RKO (cell line): ENCODE measurements at regions not wholly inside any gene's neighbourhood (a gene's known extent, or its start where the extent isn't known, plus 50 kb on each side); places are given as distances from the start of the nearest gene placed in this dataset.

Experiments used
- DNase-seq: peaks from one replicate; pipeline ENCODE4 v3.0.0-alpha.2; 2016; ENCODE audit warnings: low spot score

DNA sequence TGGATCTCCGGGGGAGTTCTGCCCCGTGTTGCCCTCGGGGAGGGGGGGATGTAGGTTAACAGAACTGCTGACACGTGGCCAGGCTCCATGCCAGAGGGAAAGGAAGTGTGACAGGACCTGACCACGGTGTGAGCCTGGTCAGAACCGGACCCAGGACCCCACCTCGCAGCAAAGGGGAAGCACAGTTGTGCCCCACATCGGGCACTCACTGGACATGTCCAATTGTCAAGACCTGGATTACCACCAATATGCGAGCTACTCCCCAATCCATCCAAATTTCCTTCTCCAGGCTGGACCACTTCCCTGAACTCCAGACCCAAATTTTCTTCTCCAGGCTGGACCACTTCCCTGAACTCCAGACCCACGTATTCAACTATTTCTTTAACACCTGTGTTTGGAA is 78.8 kb upstream of the PIWIL1 start:
- DNase-seq, result no peak

DNA sequence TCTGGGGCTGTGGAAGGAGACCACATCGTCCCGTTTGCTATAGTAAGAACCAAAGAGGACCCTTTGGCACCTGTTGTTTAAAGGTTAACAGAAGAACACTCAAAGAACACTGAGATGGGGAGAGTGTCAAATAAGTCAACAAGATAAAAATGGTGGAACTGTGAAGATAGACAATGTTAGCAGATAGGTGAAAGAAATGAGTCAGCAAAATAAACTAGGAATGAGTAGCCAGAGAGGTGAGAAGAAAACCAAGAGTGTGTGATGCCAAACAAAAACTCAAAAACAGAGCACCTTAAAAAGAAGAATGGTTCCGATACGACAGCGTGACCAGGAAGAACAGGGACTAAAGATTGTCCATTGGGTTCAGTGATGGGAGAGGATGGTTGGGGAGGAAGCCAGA is 74.7 kb upstream of the PIWIL1 start:
- DNase-seq, result no peak

DNA sequence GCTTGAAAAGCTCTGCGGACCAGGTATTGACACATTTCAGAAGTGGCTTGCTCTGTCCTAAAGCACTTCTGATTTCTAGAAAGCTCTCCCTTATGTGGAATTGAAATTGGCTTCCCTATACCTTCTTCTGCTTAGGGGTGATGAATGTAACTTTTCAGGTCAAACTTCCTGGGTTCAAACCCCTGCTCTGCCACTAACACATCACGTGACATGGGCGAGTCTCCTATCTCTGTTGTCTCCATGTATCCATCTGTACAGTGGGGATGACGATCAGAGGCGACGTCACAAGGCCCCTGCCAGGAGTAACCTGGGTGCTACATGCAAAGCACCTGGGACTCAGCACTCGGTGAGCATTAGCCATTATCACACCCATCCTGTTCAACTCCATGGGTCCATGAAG is 73.7 kb upstream of the PIWIL1 start:
- DNase-seq, result no peak

DNA sequence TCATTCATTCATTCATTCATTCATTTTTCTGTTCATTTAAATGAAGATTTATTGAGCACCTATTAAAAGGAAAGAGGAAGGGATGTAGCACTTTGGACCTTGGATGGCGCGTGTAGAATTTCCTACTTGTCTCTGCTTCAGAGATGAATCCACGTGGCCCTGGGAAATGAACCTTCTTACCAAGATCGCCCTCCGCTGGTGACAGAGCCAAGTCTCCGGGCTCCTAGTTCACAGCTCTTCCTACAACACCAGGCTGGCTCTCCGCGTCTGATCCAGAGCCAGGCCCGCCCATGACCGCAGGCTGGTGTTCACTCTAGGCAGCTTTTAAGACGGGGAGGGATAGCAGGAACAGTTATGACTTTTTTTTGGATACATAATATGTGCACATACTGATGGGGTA is 70.9 kb upstream of the PIWIL1 start:
- DNase-seq, result no peak

DNA sequence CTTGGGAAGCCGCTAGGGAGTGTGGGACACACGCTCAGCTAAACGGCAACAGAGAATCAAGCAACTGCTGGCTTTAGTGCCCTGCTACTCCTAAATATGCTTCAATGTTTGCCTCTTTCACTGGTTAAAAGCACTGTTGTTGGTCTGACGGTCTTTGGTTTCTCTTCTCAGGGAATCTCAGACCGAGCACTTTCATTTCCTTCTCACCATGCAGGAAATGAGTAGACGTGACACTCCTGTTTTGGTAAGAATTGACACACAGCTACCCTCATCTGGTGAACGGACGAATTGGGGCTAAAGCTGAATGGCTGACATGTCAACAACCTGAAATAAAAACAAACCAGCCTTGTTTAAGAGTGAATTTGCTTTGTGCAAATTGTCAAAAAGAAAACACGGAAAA is 57.5 kb upstream of the PIWIL1 start:
- DNase-seq, result peak; percentile 19

DNA sequence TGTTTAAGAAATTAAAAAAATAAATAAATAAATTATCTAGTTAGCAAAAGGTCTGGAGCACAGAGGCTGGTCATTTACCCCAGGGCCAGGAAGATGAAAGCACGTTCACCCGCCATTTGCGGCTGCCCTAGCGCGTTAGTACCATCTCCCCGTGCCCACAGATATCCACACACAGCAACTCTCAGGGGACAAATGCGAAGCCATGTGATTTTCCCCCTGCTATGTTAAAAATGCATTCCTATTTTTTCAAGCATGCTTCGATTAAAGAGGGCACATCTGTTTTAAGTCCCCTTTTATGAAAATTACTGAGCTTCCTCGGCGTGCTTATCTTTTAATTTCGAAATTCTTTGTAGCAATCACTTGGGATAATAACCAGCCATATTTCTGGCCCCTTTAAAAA is 56.9 kb upstream of the PIWIL1 start:
- no peak for DNase-seq

DNA sequence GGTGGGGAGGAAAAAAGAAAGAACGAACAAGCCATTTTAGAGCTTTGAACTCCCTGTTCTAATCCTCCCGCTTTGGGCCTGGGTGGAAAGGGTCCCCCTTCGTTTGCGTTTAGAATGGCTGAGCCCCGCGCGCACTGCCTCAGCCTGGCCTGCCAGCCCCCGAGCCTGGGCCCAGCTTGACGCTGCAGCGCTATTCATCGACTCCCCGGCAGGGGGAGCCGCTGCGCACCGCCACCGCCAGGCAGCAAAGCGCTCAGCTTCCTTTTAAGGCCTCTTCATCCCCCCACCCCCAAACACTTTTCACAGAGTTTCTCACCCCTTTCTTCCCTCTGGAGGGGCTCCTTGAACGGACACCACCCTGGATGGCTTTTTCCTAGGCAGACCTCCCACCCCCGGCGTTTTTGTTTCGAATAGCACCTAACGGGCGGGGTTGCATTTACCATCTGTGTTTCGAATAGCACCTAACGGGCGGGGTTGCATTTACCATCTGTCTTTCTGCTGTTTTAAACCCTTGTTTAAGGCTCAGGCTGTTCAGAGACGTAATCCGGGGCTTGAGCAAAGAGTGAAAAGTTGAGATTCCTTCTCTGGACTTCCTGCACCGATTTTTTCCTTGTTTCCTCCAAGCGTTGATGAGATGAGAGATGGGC is 56.4 kb upstream of the PIWIL1 start:
- DNase-seq, result no peak

DNA sequence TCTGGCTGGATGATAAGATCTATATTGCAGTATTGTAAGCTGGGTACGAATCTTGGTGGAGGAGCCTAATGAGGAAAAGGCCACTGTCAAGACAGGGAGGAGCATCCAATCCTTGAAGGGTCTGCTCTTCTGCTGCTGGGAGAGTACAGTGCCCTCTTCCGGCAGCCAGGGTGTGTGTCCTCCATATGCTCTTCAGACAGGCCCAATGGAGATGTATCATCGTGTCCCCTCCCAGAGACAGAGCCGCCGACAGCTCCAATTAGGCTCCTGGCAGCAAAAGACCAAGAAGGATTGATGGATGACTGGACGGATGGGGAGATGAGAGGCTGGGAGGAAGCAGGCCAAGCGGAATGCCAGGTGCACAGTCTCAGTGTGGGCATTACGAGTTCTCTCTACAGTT is 51.6 kb upstream of the PIWIL1 start:
- DNase-seq, result peak; percentile 5

DNA sequence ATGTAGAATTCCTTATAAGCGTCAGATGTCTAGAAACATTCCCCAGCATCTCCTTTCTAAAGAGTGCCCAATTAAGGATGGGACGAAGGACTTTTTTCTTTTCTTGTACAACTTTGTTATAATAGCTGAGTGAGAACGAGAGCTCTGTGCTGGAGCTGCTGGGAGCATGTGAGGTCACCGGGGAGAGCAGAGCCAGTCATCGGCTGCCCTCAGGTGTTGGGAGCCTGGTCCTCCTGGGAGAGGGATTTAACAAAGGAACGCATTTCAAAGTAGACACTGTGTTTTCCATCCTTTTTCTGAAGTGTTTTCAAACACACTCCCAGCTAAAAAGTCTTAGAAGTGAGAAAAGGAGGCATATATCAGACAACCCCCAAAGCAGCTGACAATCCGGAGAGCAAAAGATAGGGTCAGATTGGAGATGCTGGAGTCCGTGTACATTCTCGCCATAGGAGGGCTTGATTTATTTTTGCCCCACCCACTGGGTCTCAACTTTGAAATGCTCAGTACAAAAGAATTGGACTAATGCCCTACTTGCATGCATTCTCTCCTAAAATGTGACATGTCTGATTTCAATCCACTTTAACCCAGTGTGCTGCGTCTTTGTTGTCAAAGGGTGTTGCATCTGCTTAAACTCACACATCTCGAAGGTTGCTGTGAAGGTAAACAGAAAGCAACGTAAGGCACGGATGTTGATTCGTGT is 50.8 kb upstream of the PIWIL1 start:
- no peak for DNase-seq
